Panc1 (cell line): ENCODE measurements at regions not wholly inside any gene's neighbourhood (a gene's known extent, or its start where the extent isn't known, plus 50 kb on each side); places are given as distances from the start of the nearest gene placed in this dataset.
"Not testable (repeated sequence)": the region's sequence is repeated elsewhere in the genome, so short reads cannot be mapped to it uniquely, and the experiment has no call there.

ENCODE experiments used
- ATAC-seq: fragments of 200-7000 bp; cut with Tn5 transposase; 2 replicates; pipeline ENCODE4 v1.9.1; 2020; ENCODE audit warnings: mild to moderate bottlenecking, moderate library complexity
- BruUV-seq: library from RNA; stranded (reverse); fragments of 400-500 nt; replicated peaks from 2 replicates; lab custom pipeline; 2021; lab: Mats Ljungman, UMichigan
- CTCF ChIA-PET: fragments of 300-600 bp; sonication (Branson Sonifier 250); formaldehyde crosslinking; loops from one replicate; lab custom pipeline; 2022; ENCODE audit warnings: antibody characterized with exemption; lab: Charles Lee
- POLR2A ChIA-PET: fragments of 300-600 bp; sonication (Branson Sonifier 250); formaldehyde crosslinking; loops from one replicate; lab custom pipeline; 2022; ENCODE audit warnings: antibody characterized with exemption; lab: Charles Lee
- DNase-seq: peaks from one replicate; pipeline ENCODE4 v3.0.0-alpha.2; 2010; ENCODE audit warnings: low read depth, low spot score
- H3K27ac ChIP-seq: 2 replicates; pipeline ENCODE4 v1.5.1; 2011; ENCODE audit warnings: mild to moderate bottlenecking, low read length, inconsistent platforms
- H3K27me3 ChIP-seq: fragments of 200-500 bp; sonication (Bioruptor generic); 2 replicates; pipeline ENCODE4 v1.6.0; 2014; ENCODE audit warnings: low read length, inconsistent platforms; ENCODE audit not compliant: control insufficient read depth, insufficient read depth
- H3K36me3 ChIP-seq: fragments of 200-500 bp; sonication (Bioruptor generic); 2 replicates; pipeline ENCODE4 v1.5.1; 2014; ENCODE audit warnings: inconsistent platforms, mild to moderate bottlenecking, low read length, moderate library complexity; ENCODE audit not compliant: control insufficient read depth, insufficient read depth
- H3K4me1 ChIP-seq: 2 replicates; pipeline ENCODE4 v1.5.1; 2011; ENCODE audit warnings: inconsistent platforms, mild to moderate bottlenecking, low read length, moderate library complexity; ENCODE audit not compliant: control insufficient read depth, insufficient read depth
- H3K4me3 ChIP-seq, 2 experiments: 2 replicates each; pipeline ENCODE4 v1.5.1; 2011 to 2012; ENCODE audit warnings: low read depth in 2 of 2, low read length in 2 of 2, mild to moderate bottlenecking in 2 of 2, inconsistent platforms in 1 of 2, moderate library complexity in 1 of 2
- H3K9me3 ChIP-seq: fragments of 200-500 bp; sonication (Bioruptor generic); 2 replicates; pipeline ENCODE4 v1.5.1; 2014; ENCODE audit warnings: low read depth, mild to moderate bottlenecking, inconsistent platforms, low read length, moderate library complexity; ENCODE audit not compliant: control insufficient read depth, insufficient read depth
- POLR2AphosphoS5 ChIP-seq: IDR thresholded peaks from 2 replicates; pipeline ENCODE4 v1.6.1; 2012; ENCODE audit warnings: mild to moderate bottlenecking, low read depth, low read length, moderate library complexity
- REST ChIP-seq, 2 experiments: IDR thresholded peaks; 2 replicates each; pipeline ENCODE4 v1.6.1; 2011 to 2012; ENCODE audit warnings: low read depth in 2 of 2, control low read depth in 1 of 2, low read length in 1 of 2, mild to moderate bottlenecking in 1 of 2, moderate library complexity in 1 of 2; ENCODE audit not compliant: insufficient read depth in 1 of 2
- SIN3A ChIP-seq: IDR thresholded peaks from 2 replicates; pipeline ENCODE4 v1.6.1; 2012; ENCODE audit warnings: low read depth, mild to moderate bottlenecking, low read length, moderate library complexity, borderline replicate concordance; ENCODE audit not compliant: insufficient read depth
- TCF7L2 ChIP-seq: IDR thresholded peaks from 2 replicates; pipeline ENCODE4 v1.6.1; 2011; ENCODE audit warnings: mild to moderate bottlenecking, low read depth, low read length, inconsistent platforms
- in situ Hi-C: cut with HindIII; loops from 2 replicates; pipeline ENCODE4 v1.10.0; 2016; ENCODE audit warnings: low sequenced_read_pairs, low pct_unique_long_range_greater_than_20kb
- intact Hi-C: fragments of 100-400 bp; cut with micrococcal nuclease; formaldehyde crosslinking; loops from one replicate; pipeline ENCODE4 v1.10.0; 2022; ENCODE audit not compliant: unreplicated experiment
- TF ChIP-seq, protein P1 (sequence below): fragments of 450-650 bp; IDR thresholded peaks from 2 replicates; pipeline ENCODE4 v1.5.1; 2017; ENCODE audit warnings: mild to moderate bottlenecking

DNA sequence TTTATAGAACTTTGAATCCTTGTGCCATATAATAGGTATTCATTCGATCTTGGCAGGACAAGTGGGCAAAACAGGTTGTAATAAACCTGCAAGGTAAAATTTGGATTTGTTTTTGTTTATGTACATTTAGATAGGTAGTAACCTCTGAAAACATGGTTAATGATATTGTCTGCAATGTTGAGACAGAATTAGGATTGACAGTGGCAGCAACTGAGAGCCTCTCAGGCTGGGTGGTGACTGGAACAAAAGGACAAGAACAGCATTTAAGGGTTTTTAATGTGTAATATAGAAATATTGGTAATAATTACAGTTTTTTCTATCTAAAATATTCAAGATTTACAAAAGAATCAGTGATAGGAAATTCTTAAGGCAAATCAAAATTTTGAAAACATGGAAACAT is 382.0 kb downstream of the TFAP2B start:
- TF ChIP-seq TCF7L2 (no peak), SIN3A (no peak), REST (IDR thresholded peaks at IDR 0.05; ENCODE audit: insufficient read depth in 1 of 2, low read depth in 2 of 2, low read length in 1 of 2) (no peak)
- TF ChIP-seq, protein P1, sequence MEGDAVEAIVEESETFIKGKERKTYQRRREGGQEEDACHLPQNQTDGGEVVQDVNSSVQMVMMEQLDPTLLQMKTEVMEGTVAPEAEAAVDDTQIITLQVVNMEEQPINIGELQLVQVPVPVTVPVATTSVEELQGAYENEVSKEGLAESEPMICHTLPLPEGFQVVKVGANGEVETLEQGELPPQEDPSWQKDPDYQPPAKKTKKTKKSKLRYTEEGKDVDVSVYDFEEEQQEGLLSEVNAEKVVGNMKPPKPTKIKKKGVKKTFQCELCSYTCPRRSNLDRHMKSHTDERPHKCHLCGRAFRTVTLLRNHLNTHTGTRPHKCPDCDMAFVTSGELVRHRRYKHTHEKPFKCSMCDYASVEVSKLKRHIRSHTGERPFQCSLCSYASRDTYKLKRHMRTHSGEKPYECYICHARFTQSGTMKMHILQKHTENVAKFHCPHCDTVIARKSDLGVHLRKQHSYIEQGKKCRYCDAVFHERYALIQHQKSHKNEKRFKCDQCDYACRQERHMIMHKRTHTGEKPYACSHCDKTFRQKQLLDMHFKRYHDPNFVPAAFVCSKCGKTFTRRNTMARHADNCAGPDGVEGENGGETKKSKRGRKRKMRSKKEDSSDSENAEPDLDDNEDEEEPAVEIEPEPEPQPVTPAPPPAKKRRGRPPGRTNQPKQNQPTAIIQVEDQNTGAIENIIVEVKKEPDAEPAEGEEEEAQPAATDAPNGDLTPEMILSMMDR, result no peak
- no TSS peak for BruUV-seq
- POLR2A ChIA-PET, result no interaction called here
- Histone ChIP-seq H3K4me1 (no peaks in the 10 kb centered on the region), H3K36me3 (no peaks in the 10 kb centered on the region), H3K9me3 (no peaks in the 10 kb centered on the region), H3K27ac (no peak overlapping the region), H3K27me3 (no peaks in the 10 kb centered on the region), H3K4me3 (no peak overlapping the region)
- in situ Hi-C loops (no loop called here), intact Hi-C loops (no loop called here)
- no peak for DNase-seq
- no peak for ATAC-seq
- CTCF ChIA-PET, result no interaction called here

GRCh38 chr6:51202653-51203052 is 384.0 kb downstream of the TFAP2B start:
- H3K9me3 ChIP-seq, H3K27me3 ChIP-seq, H3K36me3 ChIP-seq, CTCF ChIA-PET, in situ Hi-C loops, intact Hi-C loops, POLR2A ChIA-PET, BruUV-seq, ATAC-seq, DNase-seq, H3K4me1 ChIP-seq, H3K4me3 ChIP-seq, H3K27ac ChIP-seq: not testable (repeated sequence)

DNA sequence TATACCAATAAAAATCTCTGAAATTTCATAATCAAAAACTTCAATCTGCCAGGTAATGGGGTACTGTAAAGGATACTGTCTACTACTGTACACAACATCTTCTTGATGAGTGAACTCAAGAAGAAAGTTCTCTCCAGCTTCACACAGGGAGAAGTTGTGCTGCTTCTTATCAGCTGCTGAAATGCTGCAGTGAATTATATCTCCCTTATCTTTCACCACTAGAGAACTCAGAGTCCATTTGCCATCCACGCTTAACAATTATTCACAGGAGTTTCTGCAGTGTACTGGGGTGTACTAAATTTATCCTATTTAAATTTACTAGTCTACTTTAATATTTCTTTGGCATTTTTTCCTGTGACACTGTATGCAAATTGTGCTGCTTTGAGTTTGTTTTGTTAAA is 384.8 kb downstream of the TFAP2B start:
- POLR2A ChIA-PET, result no interaction called here

More for the DNA sequence above, 384.8 kb downstream of the TFAP2B start:
- Histone ChIP-seq H3K9me3 (no peaks in the 10 kb centered on the region), H3K27ac (no peak overlapping the region), H3K36me3 (no peaks in the 10 kb centered on the region), H3K4me1 (no peaks in the 10 kb centered on the region), H3K27me3 (no peaks in the 10 kb centered on the region), H3K4me3 (no peak overlapping the region)
- ATAC-seq (no peak), DNase-seq (no peak)
- intact Hi-C loops, result no loop called here
- in situ Hi-C loops, result no loop called here
- TF ChIP-seq REST (IDR thresholded peaks at IDR 0.05; ENCODE audit: insufficient read depth in 1 of 2, low read depth in 2 of 2, low read length in 1 of 2) (no peak), SIN3A (no peak), POLR2AphosphoS5 (no peak), TCF7L2 (no peak)
- TF ChIP-seq, protein P1, result no peak
- CTCF ChIA-PET, result no interaction called here
- BruUV-seq, result no TSS peak
